ENCODE measurements at regions not wholly inside any gene's neighbourhood (a gene's known extent, or its start where the extent isn't known, plus 50 kb on each side); places are given as distances from the start of the nearest gene placed in this dataset.

GRCh38 chr21:25408666-25409065 lies 198.6 kb downstream of the MRPL39 start:
- WGBS, 2 experiments (ENCODE audit: extremely low coverage in 2 of 2, insufficient read length in 1 of 2) = no CpG with 5 or more reads among the region's 5 CpGs
- POLR2A ChIA-PET (ENCODE audit: unreplicated experiment) = no interaction called here
- in situ Hi-C loops (cut with MboI; ENCODE audit: low sequenced_read_pairs) = no loop called here

More at GRCh38 chr21:25408666-25409065, 198.6 kb downstream of the MRPL39 start:
- no peak overlapping the region for H3K4me2 ChIP-seq (ENCODE audit: low read depth, low read length)
- H3K56ac ChIP-seq (ENCODE audit: extremely low read depth, insufficient read depth, low read length) = no peak overlapping the region
- no peak overlapping the region for H4K5ac ChIP-seq (ENCODE audit: low read depth, low read length)
- no peak overlapping the region for H2BK5ac ChIP-seq (ENCODE audit: low read depth, low read length, poor library complexity, severe bottlenecking)
- CTCF ChIA-PET = no interaction called here
- H4K20me1 ChIP-seq (ENCODE audit: insufficient read depth, low read length) = no peaks in the 10 kb centered on the region
- H3K14ac ChIP-seq (replicated peaks; ENCODE audit: low read depth, low read length) = no peak overlapping the region
- no peak overlapping the region for H2BK120ac ChIP-seq (ENCODE audit: low read depth, low read length)
- H3K27ac ChIP-seq (ENCODE audit: insufficient read depth, low read length) = no peak overlapping the region
- no peaks in the 10 kb centered on the region for H3K9me3 ChIP-seq (ENCODE audit: control insufficient read depth, insufficient read depth, low read length)
- no peak overlapping the region for H2BK20ac ChIP-seq (ENCODE audit: low read depth, low read length)
- H3K9me1 ChIP-seq (ENCODE audit: insufficient read depth, low read length) = no peaks in the 10 kb centered on the region
- DNase-seq (no peak), ATAC-seq (ENCODE audit: low read depth) (no peak)
- H3K18ac ChIP-seq (ENCODE audit: low read depth, low read length) = no peak overlapping the region
- H3K36me3 ChIP-seq (ENCODE audit: control insufficient read depth, insufficient read depth, low read length) = no peaks in the 10 kb centered on the region
- TF ChIP-seq BHLHE40 (IDR thresholded peaks at IDR 0.05; ENCODE audit: low read depth, low read length) (no peak), SMC3 (IDR thresholded peaks at IDR 0.05; ENCODE audit: low read depth, low read length) (no peak)
- TF ChIP-seq, protein P1, sequence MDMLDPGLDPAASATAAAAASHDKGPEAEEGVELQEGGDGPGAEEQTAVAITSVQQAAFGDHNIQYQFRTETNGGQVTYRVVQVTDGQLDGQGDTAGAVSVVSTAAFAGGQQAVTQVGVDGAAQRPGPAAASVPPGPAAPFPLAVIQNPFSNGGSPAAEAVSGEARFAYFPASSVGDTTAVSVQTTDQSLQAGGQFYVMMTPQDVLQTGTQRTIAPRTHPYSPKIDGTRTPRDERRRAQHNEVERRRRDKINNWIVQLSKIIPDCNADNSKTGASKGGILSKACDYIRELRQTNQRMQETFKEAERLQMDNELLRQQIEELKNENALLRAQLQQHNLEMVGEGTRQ (IDR thresholded peaks at IDR 0.05; ENCODE audit: low read depth, low read length) = no peak
- H3K4ac ChIP-seq (ENCODE audit: low read depth, low read length) = no peak overlapping the region
- H3K4me1 ChIP-seq (ENCODE audit: control insufficient read depth, insufficient read depth, low read length) = no peaks in the 10 kb centered on the region
- H2AFZ ChIP-seq (replicated peaks; ENCODE audit: low read length, poor library complexity) = no peak overlapping the region
- no peak overlapping the region for H2AK9ac ChIP-seq (replicated peaks; ENCODE audit: low read depth, low read length, poor library complexity)
- BruUV-seq (replicated peaks) = no TSS peak
- H3K79me1 ChIP-seq (ENCODE audit: low read depth in 1 of 2, low read length in 2 of 2) = no peaks in the 10 kb centered on the region
- no peak overlapping the region for H3K4me3 ChIP-seq (ENCODE audit: insufficient read depth, low read depth, low read length)
- H3K23ac ChIP-seq (ENCODE audit: low read depth, low read length) = no peak overlapping the region
- H2BK15ac ChIP-seq (ENCODE audit: low read depth, low read length) = no peak overlapping the region
- intact Hi-C loops (cut with micrococcal nuclease) = no loop called here
- H4K91ac ChIP-seq (ENCODE audit: insufficient read depth, low read depth, low read length) = no peak overlapping the region
- H2AK5ac ChIP-seq (ENCODE audit: low read depth, low read length) = no peak overlapping the region
- dilution Hi-C loops (cut with HindIII; ENCODE audit: low sequenced_read_pairs, unreplicated experiment) = no loop called here
- no peak overlapping the region for H4K8ac ChIP-seq (ENCODE audit: low read depth in 2 of 2, low read length in 2 of 2)
- H3K9ac ChIP-seq (ENCODE audit: low read depth, low read length) = no peak overlapping the region
- H3K27me3 ChIP-seq (ENCODE audit: control insufficient read depth, insufficient read depth, low read length) = no peaks in the 10 kb centered on the region

All from IMR-90 (cell line).